HK-2 (cell line): ENCODE measurements at regions not wholly inside any gene's neighbourhood (a gene's known extent, or its start where the extent isn't known, plus 50 kb on each side); places are given as distances from the start of the nearest gene placed in this dataset.
"Not testable (repeated sequence)": the region's sequence is repeated elsewhere in the genome, so short reads cannot be mapped to it uniquely, and the experiment has no call there.

Source experiments
- DNase-seq: peaks from one replicate; pipeline ENCODE4 v3.0.0-alpha.2; 2018; ENCODE audit not compliant: unreplicated experiment

DNA sequence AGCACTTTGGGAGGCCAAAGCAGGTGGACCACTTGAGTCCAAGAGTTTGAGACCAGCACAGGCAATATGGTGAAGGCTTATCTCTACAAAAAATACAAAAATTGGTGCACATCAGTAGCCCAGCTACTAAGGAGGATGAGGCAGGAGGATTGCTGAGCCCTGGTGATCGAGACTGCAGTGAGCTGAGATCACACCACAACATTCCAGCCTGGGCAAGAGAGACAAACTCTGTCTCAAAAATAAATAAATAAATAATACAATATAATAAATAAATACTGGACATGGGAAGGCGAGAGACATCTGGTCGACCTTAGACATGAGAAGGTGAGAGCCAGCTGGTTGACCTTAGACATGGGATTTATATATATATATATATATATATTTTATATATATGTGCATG, 119.8 kb upstream of the SLC38A4 start:
- DNase-seq: no peak

DNA sequence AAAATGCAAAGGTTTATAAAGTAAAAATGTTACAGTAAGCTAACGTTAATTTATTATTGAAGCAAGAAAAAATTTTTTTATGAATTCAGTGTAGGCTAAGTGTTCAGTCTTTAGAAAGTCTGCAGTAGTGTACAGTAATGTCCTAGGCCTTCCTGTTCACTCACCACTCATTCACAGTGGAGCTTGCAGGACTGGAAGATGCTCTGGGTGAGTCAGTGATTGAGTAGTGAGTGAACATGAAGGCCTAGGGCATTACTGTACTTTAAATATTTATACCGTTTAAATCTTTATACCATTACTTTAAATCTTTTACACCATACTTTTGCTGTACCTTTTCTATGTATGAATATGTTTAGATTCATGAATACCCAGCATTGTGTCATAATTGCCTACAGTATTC, 120.3 kb upstream of the SLC38A4 start:
- DNase-seq: no peak

- no peak for DNase-seq
Observed at GRCh38 chr12:46948936-46949545, 123.2 kb upstream of the SLC38A4 start.

- DNase-seq: no peak
Observed at GRCh38 chr12:46950094-46950493, 124.3 kb upstream of the SLC38A4 start.

GRCh38 chr12:46952880-46953483, 126.4 kb upstream of the PCED1B start:
- no peak for DNase-seq

GRCh38 chr12:46956451-46957035, 122.9 kb upstream of the PCED1B start:
- DNase-seq: no peak

DNA sequence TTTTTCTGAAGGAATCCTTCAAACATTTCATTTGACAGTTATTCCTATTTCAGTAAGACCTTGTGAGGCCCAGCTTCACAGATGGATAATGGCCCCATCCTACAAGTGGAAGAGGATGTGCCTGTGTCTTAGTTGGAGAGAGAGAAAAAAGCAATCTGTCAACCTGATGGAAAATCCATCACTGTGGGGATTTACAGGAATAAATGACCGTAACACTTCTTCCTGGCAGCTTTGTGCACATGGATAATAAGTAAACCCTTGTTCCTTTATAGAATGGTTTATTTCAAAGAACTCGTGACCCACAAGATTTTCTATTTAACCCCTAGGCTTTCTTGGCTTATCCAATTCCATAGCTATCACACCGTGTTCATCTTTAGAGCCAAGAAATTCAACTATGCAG, 121.4 kb upstream of the PCED1B start:
- no peak for DNase-seq

- DNase-seq: no peak
Observed at GRCh38 chr12:46958599-46959290, 120.7 kb upstream of the PCED1B start.

- DNase-seq: no peak
Observed at GRCh38 chr12:46959502-46959901, 119.9 kb upstream of the PCED1B start.

GRCh38 chr12:46960681-46961080, 118.7 kb upstream of the PCED1B start:
- DNase-seq: no peak

DNA sequence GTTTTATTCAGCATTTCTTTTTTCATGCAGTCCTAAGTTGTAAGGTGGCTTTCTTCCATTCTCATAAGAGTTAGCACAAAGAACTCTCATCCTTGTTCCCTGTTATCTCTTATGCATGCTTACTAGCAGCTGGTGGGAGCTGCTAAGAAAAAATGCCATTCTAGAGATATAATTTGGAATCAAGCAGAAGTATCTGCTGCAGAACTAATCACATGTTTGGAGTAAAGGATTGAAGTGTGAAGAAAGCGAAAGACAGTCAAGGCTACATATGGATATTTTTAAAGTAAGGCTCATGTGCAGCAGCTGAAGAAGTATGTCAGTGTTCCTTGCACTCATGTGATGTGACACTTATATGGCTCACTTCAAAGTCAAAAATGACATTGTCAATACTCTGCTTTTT, 116.2 kb upstream of the PCED1B start:
- no peak for DNase-seq

- peak; percentile 30 for DNase-seq
Observed at GRCh38 chr12:46963977-46964971, 115.1 kb upstream of the PCED1B start.

- DNase-seq: no peak
Observed at GRCh38 chr12:46965137-46965536, 114.3 kb upstream of the PCED1B start.

- DNase-seq: no peak
Observed at GRCh38 chr12:46965880-46966279, 113.5 kb upstream of the PCED1B start.

DNA sequence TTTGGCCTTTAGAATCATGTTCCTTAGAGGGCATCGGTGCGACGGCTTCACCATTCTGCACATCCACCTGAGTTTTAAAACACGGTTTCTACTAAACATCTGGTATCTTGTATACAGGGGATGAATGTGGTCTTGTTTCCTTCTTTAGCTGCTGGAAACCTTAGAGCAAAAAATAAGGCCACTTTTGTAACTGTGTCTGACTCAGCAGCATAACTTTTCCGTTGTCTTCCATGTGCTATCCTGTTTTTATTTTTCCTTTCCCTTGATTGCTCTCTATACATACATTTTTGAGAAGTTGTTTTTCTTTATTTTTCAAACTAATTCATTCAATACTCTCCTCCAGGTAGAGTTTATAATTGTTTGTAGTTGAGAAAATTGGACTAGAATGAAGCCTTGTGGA, 108.8 kb upstream of the PCED1B start:
- DNase-seq: no peak

DNA sequence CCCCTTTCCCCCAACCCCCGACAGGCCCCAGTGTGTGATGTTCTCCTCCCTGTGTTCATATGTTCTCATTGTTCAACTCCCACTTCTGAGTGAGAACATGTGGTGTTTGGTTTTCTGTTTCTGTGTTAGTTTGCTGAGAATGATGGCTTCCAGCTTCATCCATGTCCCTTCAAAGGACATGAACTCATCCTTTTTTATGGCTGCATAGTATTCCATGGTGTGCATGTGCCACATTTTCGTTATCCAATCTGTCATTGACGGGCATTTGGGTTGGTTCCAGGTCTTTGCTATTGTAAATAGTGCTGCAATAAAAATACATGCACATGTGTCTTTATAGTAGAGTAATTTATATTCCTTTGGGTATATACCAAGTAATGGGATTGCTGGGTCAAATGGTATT, 105.5 kb upstream of the PCED1B start:
- DNase-seq: not testable (repeated sequence)

DNA sequence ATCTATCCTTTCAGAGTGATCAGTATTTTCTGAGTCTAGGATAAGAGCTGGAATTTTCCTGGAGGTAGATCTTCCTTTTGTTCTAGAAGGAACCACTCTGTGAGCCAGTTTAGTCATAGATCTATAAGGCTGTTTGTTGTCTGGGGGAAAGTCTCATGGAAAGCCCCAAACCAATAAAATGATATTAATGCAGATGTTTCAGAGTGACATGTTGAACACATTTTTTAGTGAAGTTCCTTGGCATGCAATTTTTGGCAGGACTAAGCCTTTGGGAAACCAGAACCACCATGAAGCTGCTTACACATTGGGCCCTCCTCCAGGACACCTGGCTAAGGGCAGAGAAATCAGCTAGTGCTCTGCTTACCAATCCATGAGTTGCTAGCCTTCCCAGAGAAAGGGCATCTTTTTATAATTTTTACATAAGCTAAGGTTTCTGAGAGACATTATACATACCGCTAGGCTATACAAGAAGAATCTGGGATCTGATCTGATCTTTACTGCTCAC, 101.5 kb upstream of the PCED1B start:
- no peak for DNase-seq

- DNase-seq: no peak
Observed at GRCh38 chr12:46981622-46982021, 97.8 kb upstream of the PCED1B start.

GRCh38 chr12:46982629-46983392, 96.6 kb upstream of the PCED1B start:
- no peak for DNase-seq

- no peak for DNase-seq
Observed at GRCh38 chr12:46983393-46983793, 96.0 kb upstream of the PCED1B start.
